ENCODE measurements at regions not wholly inside any gene's neighbourhood (a gene's known extent, or its start where the extent isn't known, plus 50 kb on each side); places are given as distances from the start of the nearest gene placed in this dataset.

- H3K79me2 ChIP-seq (ENCODE audit: insufficient read depth, low read length): no peaks in the 10 kb centered on the region
- in situ Hi-C loops (cut with HindIII; ENCODE audit: extremely low pct_ligation_motif_present, low pct_unique_long_range_greater_than_20kb): no loop called here
- no peak for FAIRE-seq
Measured at GRCh38 chr2:181152226-181152625, 171.8 kb downstream of the UBE2E3 start.

More at GRCh38 chr2:181152226-181152625, 171.8 kb downstream of the UBE2E3 start:
- H3K9me3 ChIP-seq (ENCODE audit: low read length): peaks cover 8% of the 10 kb centered on the region
- no peaks in the 10 kb centered on the region for H3K4me1 ChIP-seq (ENCODE audit: insufficient read depth, low read length)
- no TSS peak for BruUV-seq (replicated peaks)
- POLR2A ChIA-PET: no interaction called here
- CTCF ChIA-PET (ENCODE audit: low intra/inter-chr PET ratio, low total read pairs): no interaction called here
- no peak overlapping the region for H3K9ac ChIP-seq (ENCODE audit: insufficient read depth, low read depth, low read length)
- no peak overlapping the region for H3K4me2 ChIP-seq (ENCODE audit: low read depth, low read length)
- no peaks in the 10 kb centered on the region for H4K20me1 ChIP-seq (ENCODE audit: insufficient read depth, low read length)
- no peak for TF ChIP-seq GPBP1L1 (CRISPR knock-in tag; IDR thresholded peaks at IDR 0.05)
- no peak for TF ChIP-seq FIP1L1 (IDR thresholded peaks at IDR 0.05; ENCODE audit: borderline replicate concordance, insufficient read depth, low read depth, low read length)
- TF ChIP-seq DRAP1 (CRISPR knock-in tag; IDR thresholded peaks at IDR 0.05): no peak
- TF ChIP-seq GFI1 (CRISPR knock-in tag; IDR thresholded peaks at IDR 0.05; ENCODE audit: borderline replicate concordance): no peak
- no peak for TF ChIP-seq ZNF646 (CRISPR knock-in tag; IDR thresholded peaks at IDR 0.05)
- TF ChIP-seq POLR2A (IDR thresholded peaks at IDR 0.05; ENCODE audit: insufficient read depth in 1 of 2, low read depth in 2 of 2, low read length in 2 of 2): no peak
- no peak for TF ChIP-seq ZIK1 (CRISPR knock-in tag; IDR thresholded peaks at IDR 0.05; ENCODE audit: borderline replicate concordance, low read depth)
- TF ChIP-seq ZNF549 (CRISPR knock-in tag; IDR thresholded peaks at IDR 0.05): no peak
- TF ChIP-seq ESRRA (CRISPR knock-in tag; IDR thresholded peaks at IDR 0.05; ENCODE audit: low read depth): no peak
- no peak for TF ChIP-seq GRHL1 (CRISPR knock-in tag; conservative IDR thresholded peaks at IDR 0.05)
- no peak for TF ChIP-seq ZNF484 (CRISPR knock-in tag; IDR thresholded peaks at IDR 0.05; ENCODE audit: borderline replicate concordance, low read depth)
- no peak for TF ChIP-seq ZKSCAN8 (CRISPR knock-in tag; IDR thresholded peaks at IDR 0.05; ENCODE audit: borderline replicate concordance)
- intact Hi-C loops (cut with micrococcal nuclease; ENCODE audit: unreplicated experiment): no loop called here
- H3K27ac ChIP-seq (ENCODE audit: extremely low read length, insufficient read depth, low read length): no peak overlapping the region
- no peaks in the 10 kb centered on the region for H3K36me3 ChIP-seq (replicated peaks in 1 of 2; ENCODE audit: control insufficient read depth in 1 of 2, insufficient read depth in 2 of 2, low read length in 2 of 2)
- no peak for ATAC-seq
- no peak for DNase-seq (ENCODE audit: low spot score)
- H3K27me3 ChIP-seq (ENCODE audit: control insufficient read depth in 1 of 2, insufficient read depth in 2 of 2, low read length in 2 of 2): no peaks in the 10 kb centered on the region
- H2AFZ ChIP-seq (ENCODE audit: low read length): no peak overlapping the region
- H3K4me3 ChIP-seq (replicated peaks in 1 of 3; ENCODE audit: insufficient read depth in 1 of 3, low read depth in 2 of 3, low read length in 3 of 3): no peak overlapping the region

Measured in HepG2 (cell line).